Upper lobe of left lung (tissue), 4 donors: ENCODE measurements at regions not wholly inside any gene's neighbourhood (a gene's known extent, or its start where the extent isn't known, plus 50 kb on each side); places are given as distances from the start of the nearest gene placed in this dataset.

ENCODE experiments used
- CTCF ChIP-seq, 6 experiments: fragments of 450-650 bp in 4 of 6; fragments of 200-600 bp in 2 of 6; sonication (generic) in 2 of 6; IDR thresholded peaks; one replicate each; pipeline ENCODE4 v1.5.1; 2016 to 2019; ENCODE audit warnings: antibody characterized with exemption in 6 of 6
- POLR2A ChIP-seq, 4 donors: fragments of 450-650 bp; IDR thresholded peaks; one replicate each; pipeline ENCODE4 v1.5.1; 2016 to 2017; ENCODE audit warnings: antibody characterized with exemption in 4 of 4, mild to moderate bottlenecking in 2 of 4

- no peak for TF ChIP-seq CTCF (IDR thresholded peaks at IDR 0.05)
- no peak for TF ChIP-seq POLR2A (IDR thresholded peaks at IDR 0.05)
Measured at GRCh38 chr4:141833209-141833608, 196.8 kb downstream of the IL15 start.
